PC-3 (cell line): ENCODE measurements at regions not wholly inside any gene's neighbourhood (a gene's known extent, or its start where the extent isn't known, plus 50 kb on each side); places are given as distances from the start of the nearest gene placed in this dataset.

Source experiments
- ATAC-seq: fragments of 200-7000 bp; cut with Tn5 transposase; 2 replicates; pipeline ENCODE4 v1.9.1; 2020; ENCODE audit warnings: mild to moderate bottlenecking, moderate library complexity
- BruUV-seq: library from RNA; stranded (reverse); fragments of 400-500 nt; replicated peaks from 2 replicates; lab custom pipeline; 2021; lab: Mats Ljungman, UMichigan
- CTCF ChIA-PET: fragments of 300-600 bp; sonication (Branson Sonifier 250); formaldehyde crosslinking; loops from one replicate; lab custom pipeline; 2022; ENCODE audit warnings: antibody characterized with exemption; lab: Charles Lee
- POLR2A ChIA-PET: fragments of 300-600 bp; sonication (Branson Sonifier 250); formaldehyde crosslinking; loops from one replicate; lab custom pipeline; 2022; ENCODE audit warnings: antibody characterized with exemption; ENCODE audit not compliant: unreplicated experiment; lab: Charles Lee
- DNase-seq: peaks from one replicate; pipeline ENCODE4 v3.0.0-alpha.2; 2015
- H2AFZ ChIP-seq: fragments of 300-600 bp; sonication (generic); 2 replicates; pipeline ENCODE4 v1.6.0; 2016; ENCODE audit warnings: antibody characterized with exemption, low read length
- H3F3A ChIP-seq: fragments of 300-600 bp; sonication (generic); one replicate; pipeline ENCODE4 v1.6.0; 2017; ENCODE audit warnings: antibody characterized with exemption, low read length, control low read depth, mild to moderate bottlenecking; ENCODE audit not compliant: unreplicated experiment
- H3K27ac ChIP-seq: fragments of 300-600 bp; sonication (generic); 2 replicates; pipeline ENCODE4 v1.5.1; 2016; ENCODE audit warnings: mild to moderate bottlenecking, low read length
- H3K27me3 ChIP-seq: fragments of 300-600 bp; sonication (generic); 2 replicates; pipeline ENCODE4 v1.6.1; 2016; ENCODE audit warnings: low read length, mixed read lengths
- H3K36me3 ChIP-seq: fragments of 300-600 bp; sonication (generic); 2 replicates; pipeline ENCODE4 v1.6.1; 2016; ENCODE audit warnings: low read depth, mixed run types, low read length, mixed read lengths
- H3K4me1 ChIP-seq: fragments of 300-600 bp; sonication (generic); 2 replicates; pipeline ENCODE4 v1.5.1; 2016; ENCODE audit warnings: low read length; ENCODE audit not compliant: insufficient read depth
- H3K4me2 ChIP-seq: fragments of 300-600 bp; sonication (generic); 2 replicates; pipeline ENCODE4 v1.6.0; 2016; ENCODE audit warnings: low read length
- H3K4me3 ChIP-seq: fragments of 300-600 bp; sonication (generic); 2 replicates; pipeline ENCODE4 v1.5.1; 2016; ENCODE audit warnings: mild to moderate bottlenecking, low read length, mixed read lengths
- H3K79me2 ChIP-seq: fragments of 300-600 bp; sonication (generic); 2 replicates; pipeline ENCODE4 v1.6.1; 2017; ENCODE audit warnings: low read length, mixed read lengths
- H3K9ac ChIP-seq: fragments of 300-600 bp; sonication (generic); 2 replicates; pipeline ENCODE4 v1.6.0; 2016; ENCODE audit warnings: mild to moderate bottlenecking, low read length
- H3K9me2 ChIP-seq: fragments of 300-600 bp; sonication (generic); replicated peaks from 2 replicates; pipeline ENCODE4 v1.6.1; 2016; ENCODE audit warnings: mixed run types, low read length, mixed read lengths
- H3K9me3 ChIP-seq: fragments of 300-600 bp; sonication (generic); 2 replicates; pipeline ENCODE4 v1.6.1; 2016; ENCODE audit warnings: low read length, mixed read lengths
- H4K20me1 ChIP-seq: fragments of 300-600 bp; sonication (generic); 2 replicates; pipeline ENCODE4 v1.6.1; 2016; ENCODE audit warnings: low read length, mixed read lengths
- EZH2 ChIP-seq: fragments of 300-600 bp; sonication (generic); IDR thresholded peaks from one replicate; pipeline ENCODE4 v1.6.1; 2017; ENCODE audit warnings: antibody characterized with exemption, mild to moderate bottlenecking, low read length; ENCODE audit not compliant: unreplicated experiment
- EZH2phosphoT487 ChIP-seq: fragments of 300-600 bp; sonication (generic); IDR thresholded peaks from 2 replicates; pipeline ENCODE4 v1.6.1; 2018; ENCODE audit warnings: mild to moderate bottlenecking, antibody characterized with exemption, low read length, borderline replicate concordance
- intact Hi-C: fragments of 100-400 bp; cut with micrococcal nuclease; formaldehyde crosslinking; loops from 2 replicates; pipeline ENCODE4 v1.9.0; 2023
- TF ChIP-seq, protein P1 (sequence below): fragments of 300-600 bp; sonication (generic); conservative IDR thresholded peaks from 2 replicates; pipeline ENCODE4 v1.5.1; 2017; ENCODE audit warnings: antibody characterized with exemption, low read depth, mild to moderate bottlenecking, low read length

DNA sequence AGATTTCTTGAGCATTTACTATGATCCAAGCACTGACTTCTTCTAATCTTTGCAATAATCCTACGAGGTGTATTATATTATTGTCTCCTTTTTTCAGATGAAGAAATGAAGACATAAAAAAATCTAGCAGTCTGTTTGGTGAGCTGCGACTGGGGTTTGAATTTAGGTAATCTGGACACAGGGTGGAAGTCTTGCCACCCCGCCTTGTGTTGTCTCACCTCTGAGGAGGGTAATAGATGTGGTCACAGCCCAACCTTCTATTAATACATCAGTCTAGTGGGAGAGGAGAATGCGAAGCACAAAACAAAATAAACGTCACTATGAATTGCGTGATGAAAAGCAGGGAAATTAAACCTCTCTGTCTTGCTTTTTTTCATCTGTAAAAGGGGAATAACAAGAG, 993.9 kb downstream of the VRK1 start:
- ChIA-PET POLR2A (no interaction called here), CTCF (no interaction called here)
- Histone ChIP-seq H3K4me2 (no peak overlapping the region), H4K20me1 (no peaks in the 10 kb centered on the region), H3K79me2 (no peaks in the 10 kb centered on the region), H3K36me3 (no peaks in the 10 kb centered on the region), H2AFZ (no peak overlapping the region), H3K4me3 (no peak overlapping the region), H3F3A (no peaks in the 10 kb centered on the region), H3K4me1 (no peaks in the 10 kb centered on the region), H3K9ac (no peak overlapping the region), H3K9me2 (no peaks in the 10 kb centered on the region), H3K27ac (no peak overlapping the region), H3K27me3 (no peaks in the 10 kb centered on the region), H3K9me3 (no peaks in the 10 kb centered on the region)
- DNase-seq (no peak), ATAC-seq (no peak)
- no TSS peak for BruUV-seq
- TF ChIP-seq EZH2 (no peak), EZH2phosphoT487 (no peak)
- TF ChIP-seq, protein P1, sequence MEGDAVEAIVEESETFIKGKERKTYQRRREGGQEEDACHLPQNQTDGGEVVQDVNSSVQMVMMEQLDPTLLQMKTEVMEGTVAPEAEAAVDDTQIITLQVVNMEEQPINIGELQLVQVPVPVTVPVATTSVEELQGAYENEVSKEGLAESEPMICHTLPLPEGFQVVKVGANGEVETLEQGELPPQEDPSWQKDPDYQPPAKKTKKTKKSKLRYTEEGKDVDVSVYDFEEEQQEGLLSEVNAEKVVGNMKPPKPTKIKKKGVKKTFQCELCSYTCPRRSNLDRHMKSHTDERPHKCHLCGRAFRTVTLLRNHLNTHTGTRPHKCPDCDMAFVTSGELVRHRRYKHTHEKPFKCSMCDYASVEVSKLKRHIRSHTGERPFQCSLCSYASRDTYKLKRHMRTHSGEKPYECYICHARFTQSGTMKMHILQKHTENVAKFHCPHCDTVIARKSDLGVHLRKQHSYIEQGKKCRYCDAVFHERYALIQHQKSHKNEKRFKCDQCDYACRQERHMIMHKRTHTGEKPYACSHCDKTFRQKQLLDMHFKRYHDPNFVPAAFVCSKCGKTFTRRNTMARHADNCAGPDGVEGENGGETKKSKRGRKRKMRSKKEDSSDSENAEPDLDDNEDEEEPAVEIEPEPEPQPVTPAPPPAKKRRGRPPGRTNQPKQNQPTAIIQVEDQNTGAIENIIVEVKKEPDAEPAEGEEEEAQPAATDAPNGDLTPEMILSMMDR = no peak
- intact Hi-C loops = no loop called here

DNA sequence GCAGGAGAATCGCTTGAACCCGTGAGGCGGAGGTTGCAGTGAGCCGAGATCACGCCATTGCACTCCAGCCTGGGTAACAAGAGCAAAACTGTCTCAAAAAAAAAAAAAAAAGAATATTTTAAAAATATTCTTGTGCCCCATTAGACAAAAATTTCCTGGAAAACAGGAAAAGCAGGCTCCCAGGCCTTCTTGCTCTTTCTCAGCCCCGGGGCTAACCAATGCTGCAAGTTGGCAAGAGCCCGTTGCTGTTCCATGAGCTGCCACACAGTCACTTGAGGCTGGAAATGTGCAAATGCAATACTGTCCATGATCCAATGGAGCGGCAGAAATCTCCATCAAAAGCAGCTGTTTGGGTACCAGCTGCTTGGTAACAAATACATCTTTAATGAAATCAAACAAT, 994.7 kb downstream of the VRK1 start:
- H3K9me2 ChIP-seq = no peaks in the 10 kb centered on the region
- no peak overlapping the region for H3K27ac ChIP-seq
- ChIA-PET POLR2A (no interaction called here), CTCF (no interaction called here)
- no peak overlapping the region for H3K4me2 ChIP-seq
- no peaks in the 10 kb centered on the region for H4K20me1 ChIP-seq
- no peaks in the 10 kb centered on the region for H3K9me3 ChIP-seq
- H3K27me3 ChIP-seq = no peaks in the 10 kb centered on the region
- no peaks in the 10 kb centered on the region for H3K36me3 ChIP-seq
- TF ChIP-seq EZH2 (no peak), EZH2phosphoT487 (no peak)
- TF ChIP-seq, protein P1 = no peak
- H2AFZ ChIP-seq = no peak overlapping the region
- intact Hi-C loops = no loop called here
- no peak for ATAC-seq
- H3K79me2 ChIP-seq = no peaks in the 10 kb centered on the region
- H3K4me1 ChIP-seq = no peaks in the 10 kb centered on the region
- H3K9ac ChIP-seq = no peak overlapping the region
- H3F3A ChIP-seq = no peaks in the 10 kb centered on the region
- peak; percentile 30 for DNase-seq
- no peak overlapping the region for H3K4me3 ChIP-seq
- BruUV-seq = no TSS peak

DNA sequence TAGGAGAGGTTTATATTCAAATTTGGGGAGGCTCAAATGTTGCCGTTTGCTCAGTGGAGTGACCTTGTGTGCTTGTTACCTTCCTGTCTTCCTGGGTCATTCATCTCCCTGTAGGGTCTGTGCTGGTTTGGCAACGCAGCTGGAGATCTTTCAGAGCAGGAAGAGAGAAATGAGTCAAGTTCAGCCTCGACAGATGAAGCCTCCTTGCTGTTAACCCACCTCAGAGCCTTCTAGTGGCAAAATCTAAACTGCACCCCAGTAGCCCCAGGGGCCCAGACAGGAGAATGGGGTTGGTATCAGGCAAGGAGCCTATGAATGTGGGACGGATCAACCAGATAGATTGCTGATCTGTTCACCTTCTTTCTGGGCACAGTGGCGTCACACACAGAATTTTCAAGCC, 999.3 kb downstream of the VRK1 start:
- POLR2A ChIA-PET = no interaction called here
- Histone ChIP-seq H2AFZ (no peak overlapping the region), H3K4me3 (no peak overlapping the region), H3K9me3 (no peaks in the 10 kb centered on the region), H3K9me2 (no peaks in the 10 kb centered on the region), H3K27ac (no peak overlapping the region), H3F3A (no peaks in the 10 kb centered on the region), H3K36me3 (no peaks in the 10 kb centered on the region), H3K9ac (no peak overlapping the region), H3K4me2 (no peak overlapping the region), H3K4me1 (no peaks in the 10 kb centered on the region), H4K20me1 (no peaks in the 10 kb centered on the region), H3K79me2 (no peaks in the 10 kb centered on the region), H3K27me3 (peaks cover 14% of the 10 kb centered on the region)
- intact Hi-C loops = no loop called here
- no TSS peak for BruUV-seq
- ATAC-seq (no peak), DNase-seq (no peak)
- CTCF ChIA-PET = no interaction called here
- TF ChIP-seq EZH2phosphoT487 (no peak), EZH2 (no peak)
- TF ChIP-seq, protein P1 = no peak
